Right ventricle myocardium superior (tissue), 1 donor: ENCODE measurements at regions not wholly inside any gene's neighbourhood (a gene's known extent, or its start where the extent isn't known, plus 50 kb on each side); places are given as distances from the start of the nearest gene placed in this dataset.

Experiments used
- ATAC-seq: fragments of 200-7000 bp; cut with Tn5 transposase; one replicate; pipeline ENCODE4 v1.9.1; 2020; ENCODE audit warnings: mild to moderate bottlenecking; ENCODE audit not compliant: poor library complexity
- DNase-seq: peaks from one replicate; pipeline ENCODE4 v3.0.0-alpha.2; 2020
- intact Hi-C: fragments of 100-400 bp; cut with DNase I; formaldehyde crosslinking; loops from one replicate; pipeline ENCODE4 v1.11.2; 2022
- donor health status: DM: no; HTN: yes; CAD: no; lungs with severe emphysema.

GRCh38 chr5:44495280-44495679, 106.1 kb upstream of the FGF10 start:
- intact Hi-C loops, result no loop called here
- DNase-seq, result no peak
- ATAC-seq, result no peak

GRCh38 chr5:44489759-44490158, 100.5 kb upstream of the FGF10 start:
- intact Hi-C loops, result no loop called here
- DNase-seq, result no peak
- ATAC-seq, result no peak

- ATAC-seq (no peak), DNase-seq (no peak)
- intact Hi-C loops, result no loop called here
Measured at GRCh38 chr5:44486591-44486990, 97.4 kb upstream of the FGF10 start.

GRCh38 chr5:44454002-44454401, 64.8 kb upstream of the FGF10 start:
- intact Hi-C loops, result no loop called here
- no peak for DNase-seq

GRCh38 chr5:44446399-44446798, 57.2 kb upstream of the FGF10 start:
- no peak for ATAC-seq
- intact Hi-C loops, result no loop called here
- no peak for DNase-seq

More at GRCh38 chr5:44454002-44454401, 64.8 kb upstream of the FGF10 start:
- no peak for ATAC-seq

GRCh38 chr5:44443172-44443571, 54.0 kb upstream of the FGF10 start:
- intact Hi-C loops, result no loop called here
- ATAC-seq, result no peak
- no peak for DNase-seq

GRCh38 chr5:44441460-44441859, 52.2 kb upstream of the FGF10 start:
- intact Hi-C loops, result no loop called here
- ATAC-seq, result no peak
- no peak for DNase-seq

- DNase-seq (no peak), ATAC-seq (no peak)
- intact Hi-C loops, result no loop called here
Measured at GRCh38 chr5:44440186-44440585, 51.0 kb upstream of the FGF10 start.
